ENCODE measurements at regions not wholly inside any gene's neighbourhood (a gene's known extent, or its start where the extent isn't known, plus 50 kb on each side); places are given as distances from the start of the nearest gene placed in this dataset.
A peak's percentile ranks its signal among the peaks of the same experiment; 100 is the strongest.

DNA sequence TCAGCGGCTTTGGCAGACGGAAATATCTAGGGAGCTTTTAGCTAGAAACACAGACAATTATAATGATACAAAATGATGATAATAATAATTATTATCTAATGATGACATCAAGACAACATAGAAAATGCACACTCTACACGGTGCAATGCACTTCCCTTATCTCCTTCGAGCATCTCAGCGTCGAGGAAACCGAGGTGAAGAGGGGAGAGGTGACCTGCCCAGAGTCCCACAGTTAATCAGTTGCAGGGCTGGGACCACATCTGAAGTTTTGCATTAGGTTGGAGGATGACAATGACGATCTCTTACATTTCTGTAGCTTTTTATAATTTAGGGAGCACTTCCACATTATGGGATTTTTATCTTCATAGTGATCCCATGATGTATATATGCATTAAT, 130.2 kb downstream of the PAPOLA start:
- peaks cover 5 to 65% of the 10 kb centered on the region in 2 experiments; a peak in 3 of 5 replicates for H3K27me3 ChIP-seq (ENCODE audit: control insufficient read depth in 2 of 2, insufficient read depth in 2 of 2, low read length in 2 of 2)
- intact Hi-C loops (cut with micrococcal nuclease) (no loop called here), in situ Hi-C loops (cut with MboI) (no loop called here)
- no peak for FAIRE-seq
- no peaks in the 10 kb centered on the region for H3K79me2 ChIP-seq (ENCODE audit: control insufficient read depth, insufficient read depth, low read length)
- ATAC-seq, result no peak
- H3K9ac ChIP-seq (ENCODE audit: insufficient read depth in 1 of 2, low read depth in 2 of 2, low read length in 2 of 2), result no peak overlapping the region
- WGBS (ENCODE audit: insufficient coverage, low coverage, missing lambda C conversion rate), result 6% methylated on average over 8 of the region's 8 CpGs
- BruUV-seq (replicated peaks), result no TSS peak
- DNase-seq (ENCODE audit: extremely low read depth in 1 of 4, low spot score in 3 of 4), result peak in 1 of 4 experiments; percentile 1
- no peaks in the 10 kb centered on the region for H3K9me3 ChIP-seq (replicated peaks; ENCODE audit: control insufficient read depth, insufficient read depth, low read depth, low read length)
- H2AFZ ChIP-seq (ENCODE audit: low read depth, low read length), result no peak overlapping the region
- H3K27ac ChIP-seq (ENCODE audit: extremely low read depth, low read depth, low read length), result no peak overlapping the region
- POLR2A ChIA-PET, result interaction anchor here (0.6 to 0.7 kb wide), 3 partner anchors 22 to 284 kb away, joined by 3 read pairs; no protein-coding TSS in a partner anchor
- TF ChIP-seq MAFK (IDR thresholded peaks at IDR 0.05; ENCODE audit: low read length) (no peak), ZNF263 (CRISPR knock-in tag; IDR thresholded peaks at IDR 0.05; ENCODE audit: borderline replicate concordance) (peak; percentile 67), KHSRP (IDR thresholded peaks at IDR 0.05) (no peak), ZNF134 (CRISPR knock-in tag; conservative IDR thresholded peaks at IDR 0.05) (0 out of 2 replicates have a peak, but pooled peaks have one; percentile 35), ZNF143 (CRISPR knock-in tag; IDR thresholded peaks at IDR 0.05) (no peak), ZNF41 (CRISPR knock-in tag; conservative IDR thresholded peaks at IDR 0.05) (no peak), SAP30 (IDR thresholded peaks at IDR 0.05; ENCODE audit: borderline replicate concordance, insufficient read depth, low read depth, low read length, poor library complexity, severe bottlenecking) (no peak), POLR2AphosphoS5 (IDR thresholded peaks at IDR 0.05; ENCODE audit: control insufficient read depth, insufficient read depth, low read depth, low read length) (no peak), BRCA1 (IDR thresholded peaks at IDR 0.05) (no peak), BRCA1 (CRISPR knock-in tag; IDR thresholded peaks at IDR 0.05) (no peak)
- TF ChIP-seq, protein P1, sequence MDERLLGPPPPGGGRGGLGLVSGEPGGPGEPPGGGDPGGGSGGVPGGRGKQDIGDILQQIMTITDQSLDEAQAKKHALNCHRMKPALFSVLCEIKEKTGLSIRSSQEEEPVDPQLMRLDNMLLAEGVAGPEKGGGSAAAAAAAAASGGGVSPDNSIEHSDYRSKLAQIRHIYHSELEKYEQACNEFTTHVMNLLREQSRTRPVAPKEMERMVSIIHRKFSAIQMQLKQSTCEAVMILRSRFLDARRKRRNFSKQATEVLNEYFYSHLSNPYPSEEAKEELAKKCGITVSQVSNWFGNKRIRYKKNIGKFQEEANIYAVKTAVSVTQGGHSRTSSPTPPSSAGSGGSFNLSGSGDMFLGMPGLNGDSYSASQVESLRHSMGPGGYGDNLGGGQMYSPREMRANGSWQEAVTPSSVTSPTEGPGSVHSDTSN (CRISPR knock-in tag; IDR thresholded peaks at IDR 0.05; ENCODE audit: low read depth), result no peak
- TF ChIP-seq, protein P1 (tag; conservative IDR thresholded peaks at IDR 0.05; ENCODE audit: low read depth), result no peak
- peaks cover 0 to 2% of the 10 kb centered on the region in 2 experiments; a peak in 2 of 5 replicates for H3K4me1 ChIP-seq (replicated peaks in 1 of 2; ENCODE audit: control insufficient read depth in 2 of 2, insufficient read depth in 2 of 2, low read length in 2 of 2)
- H3K4me3 ChIP-seq, result no peak overlapping the region
- H4K20me1 ChIP-seq (replicated peaks; ENCODE audit: control insufficient read depth, insufficient read depth, low read length), result no peaks in the 10 kb centered on the region
- H3K9me1 ChIP-seq (ENCODE audit: control insufficient read depth, insufficient read depth, low read length), result no peaks in the 10 kb centered on the region
- CTCF ChIA-PET (ENCODE audit: low intra/inter-chr PET ratio), result no interaction called here
- no peaks in the 10 kb centered on the region for H3K36me3 ChIP-seq (ENCODE audit: control insufficient read depth, insufficient read depth, low read length)
- H3K4me2 ChIP-seq (ENCODE audit: insufficient read depth, low read length), result no peak overlapping the region

All from K562 (cell line).